CD1c-positive myeloid dendritic cell (primary cell): ENCODE measurements at regions not wholly inside any gene's neighbourhood (a gene's known extent, or its start where the extent isn't known, plus 50 kb on each side); places are given as distances from the start of the nearest gene placed in this dataset.
A peak's percentile ranks its signal among the peaks of the same experiment; 100 is the strongest.
"Not testable (repeated sequence)": the region's sequence is repeated elsewhere in the genome, so short reads cannot be mapped to it uniquely, and the experiment has no call there.

Experiments
- DNase-seq: peaks from one replicate; pipeline ENCODE4 v3.0.0-alpha.2; 2016; ENCODE audit errors: extremely low spot score

DNA sequence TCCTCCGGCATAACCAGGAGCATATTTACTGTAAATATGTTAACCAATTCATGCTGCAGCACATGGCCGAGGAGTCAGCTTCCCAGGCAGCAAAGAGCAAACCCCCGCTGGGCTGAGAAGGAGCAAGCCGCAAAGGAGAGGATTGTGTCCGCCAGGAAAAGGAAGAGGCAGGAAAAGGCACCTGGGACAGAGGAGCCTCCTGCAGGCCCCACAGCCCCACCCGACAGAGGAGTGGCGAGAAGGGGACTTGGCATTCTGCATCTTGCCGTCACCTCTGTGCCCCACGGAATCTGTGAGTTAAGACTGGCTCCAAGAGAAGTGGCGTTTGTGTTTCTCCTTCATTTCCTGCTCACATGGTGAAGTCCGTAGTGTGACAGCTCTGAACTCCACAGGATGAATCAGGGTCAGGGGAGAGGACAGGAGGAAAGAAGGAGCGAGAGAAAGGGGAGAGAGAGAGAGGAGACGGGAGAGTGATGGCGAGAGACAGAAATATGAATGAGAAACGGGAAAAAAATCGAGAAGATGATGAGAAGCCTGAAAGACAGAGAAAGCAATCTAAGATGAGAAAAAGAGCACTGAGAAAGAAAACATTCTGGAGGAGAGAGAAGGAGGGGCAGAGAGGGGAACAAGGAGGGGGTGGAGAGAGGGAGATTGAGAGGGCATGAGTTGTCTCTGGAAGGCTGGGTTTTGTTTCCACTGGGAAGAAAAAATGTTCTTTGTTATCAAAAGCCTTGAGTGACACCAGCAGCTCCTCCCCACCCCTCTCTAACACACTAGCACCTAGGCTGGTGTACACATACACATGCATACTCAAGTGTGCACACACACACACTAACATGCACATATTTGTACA lies 489.6 kb downstream of the MN1 start:
- DNase-seq, result no peak

DNA sequence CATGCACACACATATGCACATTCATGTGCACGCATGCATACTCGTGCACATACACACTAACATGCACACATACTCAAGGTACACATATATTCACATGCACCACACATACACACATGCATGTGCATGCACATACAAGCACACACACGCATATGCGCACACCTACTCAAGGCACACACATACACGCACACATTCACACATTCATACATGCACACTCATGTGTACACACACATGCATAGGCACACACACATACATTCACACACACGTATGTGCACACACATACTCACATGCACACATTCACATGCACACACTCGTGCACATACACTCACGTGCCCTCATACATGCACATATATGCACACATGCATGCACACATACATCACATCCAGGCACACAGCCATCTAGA lies 489.0 kb downstream of the MN1 start:
- no peak for DNase-seq

DNA sequence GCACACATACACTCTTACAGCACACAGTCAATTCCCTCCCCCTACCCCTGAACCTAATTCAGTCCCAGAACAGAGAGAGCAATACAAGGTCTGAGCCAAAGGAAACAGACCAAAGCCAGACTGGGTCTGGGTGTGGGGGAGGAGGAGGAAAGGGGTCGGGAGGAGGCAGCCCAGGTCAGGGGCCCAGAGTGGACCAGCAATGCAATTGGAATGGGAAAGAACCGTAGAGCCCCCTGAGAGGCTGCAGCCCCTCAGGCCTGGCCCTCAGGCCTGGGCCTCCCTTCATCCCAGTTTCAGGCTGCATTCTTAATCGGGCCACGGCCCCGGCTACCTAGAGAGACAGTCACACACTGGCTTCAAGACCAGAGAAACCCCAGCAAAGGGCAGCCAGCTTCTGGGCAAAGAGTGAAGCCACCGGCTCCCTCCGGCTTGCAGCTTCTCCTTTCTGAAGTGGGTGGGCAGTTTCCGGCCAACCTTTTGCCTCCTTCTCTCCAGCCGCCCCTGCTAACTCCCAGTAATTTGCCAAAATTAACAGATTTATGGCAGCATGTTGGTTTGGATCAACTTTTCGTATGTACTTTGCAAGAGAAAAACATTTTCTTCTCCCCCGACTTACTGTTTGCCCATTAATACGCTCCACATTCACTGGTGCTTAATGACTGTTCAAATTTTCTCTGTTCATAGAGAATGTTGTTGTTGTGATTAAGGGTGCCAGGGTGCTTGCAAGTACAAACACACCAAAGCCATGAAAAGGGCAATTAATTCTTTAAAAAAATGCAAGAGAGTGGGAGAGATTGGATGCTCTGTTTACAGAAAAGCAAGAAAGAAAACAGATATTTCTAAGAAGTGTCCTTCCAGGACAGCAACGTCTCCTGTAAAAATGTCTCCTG lies 488.3 kb downstream of the MN1 start:
- no peak for DNase-seq

DNA sequence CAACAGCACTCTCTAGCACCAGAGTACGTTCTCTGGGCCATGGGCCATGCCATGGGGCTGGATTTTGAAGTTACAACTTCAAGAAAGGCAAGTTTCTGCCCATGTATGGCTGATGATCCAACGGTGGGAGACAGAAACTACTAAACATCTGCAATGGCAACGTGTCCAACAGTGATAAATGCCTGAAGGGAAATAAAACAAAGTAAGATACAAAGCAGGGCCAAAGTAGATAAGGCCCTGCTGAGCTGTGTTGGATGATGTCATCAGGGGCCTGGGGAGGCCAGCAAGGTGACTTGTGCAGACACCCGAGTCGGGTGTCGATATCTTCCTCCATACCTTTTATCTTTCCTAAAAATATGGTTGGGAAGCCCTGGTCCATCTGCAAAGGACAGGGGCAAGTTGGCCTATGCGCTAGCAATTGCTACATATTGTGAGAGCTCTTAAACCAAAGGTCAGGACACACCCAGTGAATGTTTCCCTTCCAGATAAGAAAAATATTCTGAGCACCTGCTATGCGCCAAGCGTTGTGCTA lies 487.2 kb downstream of the MN1 start:
- DNase-seq, result no peak

DNA sequence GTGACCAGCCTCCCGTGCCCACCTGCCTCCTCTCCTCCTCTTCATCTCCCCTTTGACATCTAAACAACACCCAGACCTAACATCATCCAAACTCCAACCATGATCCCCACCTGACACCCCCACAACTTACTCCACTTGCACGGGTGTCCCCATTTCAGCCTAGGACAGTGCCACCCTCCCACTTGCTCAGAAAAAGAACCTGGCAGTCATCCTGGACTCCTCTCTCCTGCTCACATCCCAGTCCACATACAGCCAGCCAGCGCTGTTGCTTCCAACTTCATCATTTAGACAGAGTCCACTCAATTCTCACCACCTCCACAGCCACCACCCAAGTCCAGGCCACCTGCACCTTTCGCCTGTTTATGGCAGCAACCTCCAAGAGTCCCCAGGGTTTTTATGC lies 485.7 kb downstream of the MN1 start:
- DNase-seq, result no peak

DNA sequence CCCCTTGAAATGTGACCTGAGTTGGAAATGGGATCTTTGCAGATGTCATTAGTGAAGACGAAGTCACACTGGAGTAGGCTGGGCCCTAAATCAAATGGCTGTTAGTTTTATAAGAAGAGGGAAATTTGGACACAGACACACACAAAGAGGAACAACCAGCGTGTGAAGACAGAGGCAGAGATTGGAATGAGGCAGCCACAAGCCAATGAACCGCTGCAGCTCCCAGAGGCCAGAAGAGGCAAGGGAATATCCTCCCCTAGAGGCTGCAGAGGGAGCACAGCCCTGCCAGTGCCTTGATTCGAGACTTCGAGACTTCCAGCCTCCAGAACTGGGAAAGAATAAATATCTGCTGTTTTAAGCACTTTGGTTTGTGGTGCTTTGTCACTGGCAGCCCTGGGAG lies 484.5 kb downstream of the MN1 start:
- peak; percentile 1 for DNase-seq

DNA sequence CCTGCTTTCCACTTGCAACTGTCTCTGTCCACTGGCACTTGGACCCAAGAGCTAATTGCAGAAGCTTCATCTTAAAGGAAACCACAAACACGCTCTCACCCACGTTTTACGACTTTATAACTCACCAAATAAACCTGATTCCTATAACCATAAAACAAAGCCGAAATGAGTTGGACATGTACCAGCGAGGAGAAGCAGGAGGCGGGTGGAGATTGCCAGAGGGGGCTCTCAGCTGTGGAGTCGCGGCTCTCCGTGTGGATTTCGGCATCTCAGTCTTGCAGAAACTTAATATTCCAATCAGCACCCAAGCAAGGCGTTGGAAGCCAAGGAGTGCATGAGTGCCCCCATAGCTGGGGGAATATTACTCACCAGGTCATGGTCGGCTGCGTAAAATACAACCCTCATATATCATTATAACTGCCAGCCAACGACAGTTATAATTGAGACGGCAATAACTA lies 483.6 kb downstream of the MN1 start:
- DNase-seq, result peak; percentile 1

DNA sequence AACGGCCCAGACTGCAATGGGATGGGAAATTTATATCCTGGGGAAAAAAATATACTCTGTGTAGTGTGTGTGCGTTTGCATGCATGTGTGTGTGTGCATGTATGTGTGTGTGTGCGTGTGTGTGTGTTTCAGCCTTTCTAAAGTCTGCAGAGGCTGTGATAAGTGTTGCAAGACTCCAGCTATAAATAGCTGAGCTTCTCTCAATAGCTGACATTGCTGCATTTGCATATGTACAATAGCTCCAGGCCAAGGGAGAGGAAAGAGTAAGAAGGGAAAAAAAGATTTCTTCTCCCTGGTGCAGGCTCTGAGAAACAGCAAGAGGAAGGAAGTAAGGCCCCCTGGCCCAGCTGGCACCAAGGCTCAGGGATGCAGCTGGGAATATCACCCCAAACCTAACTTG lies 483.0 kb downstream of the MN1 start:
- no peak for DNase-seq

DNA sequence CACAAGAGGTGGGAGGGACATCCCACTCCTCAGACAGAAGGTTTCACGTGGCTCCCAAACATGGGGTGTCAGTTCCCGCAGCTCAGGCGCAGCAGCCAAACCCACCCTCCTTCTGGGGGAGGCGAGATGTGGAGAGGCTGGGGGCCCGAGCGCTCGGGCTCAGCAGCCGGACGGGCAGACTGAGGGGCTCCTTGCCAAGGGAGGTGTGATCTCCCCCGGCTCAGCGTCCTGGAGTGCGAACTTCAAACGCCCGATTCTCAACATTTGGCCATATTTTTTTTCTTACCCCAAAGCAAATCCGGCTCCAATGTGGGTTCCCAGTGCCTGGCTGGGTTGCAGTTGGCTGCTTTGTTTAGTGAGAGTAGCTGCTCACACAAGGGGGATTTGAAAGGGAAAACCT lies 477.9 kb downstream of the MN1 start:
- DNase-seq, result no peak

DNA sequence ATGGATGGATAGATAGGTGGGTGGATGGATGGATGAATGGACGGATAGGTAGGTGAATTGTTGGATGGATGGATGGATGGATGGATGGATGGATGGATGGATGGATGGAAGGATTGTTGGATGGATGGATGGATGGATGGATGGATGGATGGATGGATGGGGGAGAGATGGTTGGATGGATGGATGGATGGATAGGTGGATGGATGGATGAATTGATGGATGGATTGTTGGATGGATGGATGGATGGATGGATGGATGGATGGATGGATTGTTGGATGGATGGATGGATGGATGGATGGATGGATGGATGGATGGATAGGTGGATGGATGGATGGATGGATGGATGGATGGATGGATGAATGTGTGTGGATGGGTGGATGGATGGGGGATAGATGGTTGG lies 476.6 kb downstream of the MN1 start:
- DNase-seq, result not testable (repeated sequence)

DNA sequence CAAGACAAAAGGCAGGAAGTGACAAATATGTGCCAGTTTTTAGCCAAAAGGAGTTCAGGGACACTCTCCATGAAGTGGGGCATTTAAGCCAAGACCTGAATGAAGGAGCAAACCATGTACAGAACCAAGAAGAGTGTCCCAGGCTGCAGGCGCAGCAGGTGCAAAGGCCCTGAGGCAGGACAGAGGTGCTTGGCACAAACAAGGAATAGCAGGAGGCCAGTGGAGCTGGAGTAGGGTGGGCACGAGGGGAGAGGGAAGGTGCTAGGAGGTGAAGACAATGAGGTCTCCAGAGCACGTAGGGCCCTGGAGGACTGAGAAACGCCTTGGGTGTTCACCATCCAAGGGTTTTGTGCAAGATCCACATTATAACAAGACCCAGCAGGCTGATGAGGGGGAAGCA lies 474.1 kb downstream of the MN1 start:
- no peak for DNase-seq

DNA sequence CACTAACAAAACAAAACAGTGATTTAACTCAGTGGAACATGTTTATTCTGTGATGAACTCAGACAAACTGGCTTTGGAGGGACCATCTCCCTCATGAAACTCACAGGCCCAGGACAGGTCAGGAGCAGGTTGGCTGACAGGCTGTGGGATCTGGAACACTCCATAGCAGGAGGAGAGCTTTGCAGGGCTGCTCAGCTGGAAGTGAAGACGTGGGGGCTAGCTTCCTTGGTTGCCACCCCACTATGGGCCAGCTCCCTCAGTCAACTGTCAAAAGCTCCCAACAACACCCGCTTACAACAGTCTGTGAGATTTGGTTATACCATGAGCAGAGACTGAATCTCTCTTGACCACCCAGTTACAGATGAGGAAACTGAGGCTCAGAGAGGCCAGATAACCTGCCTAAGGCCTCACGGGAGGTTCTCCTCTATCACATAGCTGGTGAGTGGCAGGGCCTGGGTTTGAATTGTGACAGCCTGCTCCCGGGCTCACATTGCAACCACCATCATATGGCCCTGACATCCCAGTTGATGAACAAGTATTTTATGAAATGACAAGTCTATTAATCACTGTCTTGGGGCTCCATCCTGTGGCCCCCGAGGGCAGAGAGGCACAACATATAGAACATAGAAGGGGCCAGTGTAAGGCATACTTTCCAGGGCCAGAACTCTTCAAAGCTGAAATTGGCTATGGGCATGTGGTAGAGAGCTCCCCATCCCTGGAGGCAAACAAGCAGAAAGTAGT lies 473.4 kb downstream of the MN1 start:
- no peak for DNase-seq

DNA sequence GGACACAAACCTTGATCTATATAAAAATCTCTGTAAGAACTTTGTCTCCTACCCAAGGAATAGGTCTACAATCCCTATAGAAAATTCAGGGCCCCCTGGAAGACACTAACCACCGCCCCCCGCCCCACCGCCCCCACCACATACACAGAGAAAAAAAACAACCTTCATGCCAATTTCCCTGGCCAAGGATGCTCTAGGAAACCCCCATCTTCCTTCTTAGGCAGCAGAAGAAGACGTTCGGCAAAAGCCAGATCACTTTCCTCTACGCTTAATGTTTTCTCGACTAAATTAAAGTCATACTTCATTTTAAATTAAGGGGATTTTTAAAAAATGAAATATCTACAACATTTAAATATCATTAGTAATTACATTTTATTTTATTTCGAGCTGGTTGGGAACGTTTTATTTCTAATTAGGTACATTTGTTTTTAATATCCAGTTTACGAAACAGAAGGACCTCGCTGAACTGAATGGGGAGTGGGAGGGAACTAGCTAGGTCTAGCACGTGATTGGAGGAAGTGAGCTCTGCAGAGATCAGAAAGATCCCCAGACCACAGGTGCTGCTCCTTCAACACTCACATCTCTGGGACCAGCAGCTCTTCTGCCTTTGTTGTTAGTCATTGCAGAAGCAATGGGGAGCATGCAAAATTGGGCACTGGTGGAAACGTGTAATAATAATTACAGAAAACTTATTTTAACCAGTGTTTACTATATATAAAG lies 472.3 kb downstream of the MN1 start:
- no peak for DNase-seq

DNA sequence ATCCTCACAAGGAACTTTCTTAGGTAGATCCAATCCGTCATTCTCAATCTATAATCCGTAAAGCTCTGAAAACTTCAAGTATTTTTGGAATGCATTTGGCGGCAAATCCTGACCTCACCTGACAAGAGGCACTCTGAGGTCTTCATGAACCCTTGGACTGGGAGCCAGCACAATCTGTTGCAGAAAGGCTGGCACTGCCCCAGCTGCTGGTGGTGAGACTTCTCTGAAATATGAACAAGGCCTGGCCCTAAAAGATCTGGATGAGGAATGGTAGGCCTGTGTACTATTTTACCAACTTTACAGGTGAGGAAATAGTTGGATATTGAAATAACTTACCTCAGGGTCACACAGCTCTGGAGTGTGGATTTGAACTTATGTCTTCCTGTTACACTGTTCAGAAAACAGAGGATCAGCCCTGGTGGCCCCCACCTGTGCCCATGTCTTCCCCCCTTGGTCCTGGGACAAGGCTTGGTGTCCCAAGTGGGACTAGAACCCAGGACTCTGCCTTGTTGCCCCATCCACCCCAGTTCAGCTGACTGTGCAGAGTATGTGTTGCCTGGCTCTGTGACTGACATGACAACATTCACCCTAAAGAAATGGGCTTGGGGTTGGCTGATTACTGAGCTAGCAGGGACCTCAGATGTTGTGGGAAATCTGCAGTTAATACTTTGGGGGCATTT lies 471.4 kb downstream of the MN1 start:
- DNase-seq, result no peak

DNA sequence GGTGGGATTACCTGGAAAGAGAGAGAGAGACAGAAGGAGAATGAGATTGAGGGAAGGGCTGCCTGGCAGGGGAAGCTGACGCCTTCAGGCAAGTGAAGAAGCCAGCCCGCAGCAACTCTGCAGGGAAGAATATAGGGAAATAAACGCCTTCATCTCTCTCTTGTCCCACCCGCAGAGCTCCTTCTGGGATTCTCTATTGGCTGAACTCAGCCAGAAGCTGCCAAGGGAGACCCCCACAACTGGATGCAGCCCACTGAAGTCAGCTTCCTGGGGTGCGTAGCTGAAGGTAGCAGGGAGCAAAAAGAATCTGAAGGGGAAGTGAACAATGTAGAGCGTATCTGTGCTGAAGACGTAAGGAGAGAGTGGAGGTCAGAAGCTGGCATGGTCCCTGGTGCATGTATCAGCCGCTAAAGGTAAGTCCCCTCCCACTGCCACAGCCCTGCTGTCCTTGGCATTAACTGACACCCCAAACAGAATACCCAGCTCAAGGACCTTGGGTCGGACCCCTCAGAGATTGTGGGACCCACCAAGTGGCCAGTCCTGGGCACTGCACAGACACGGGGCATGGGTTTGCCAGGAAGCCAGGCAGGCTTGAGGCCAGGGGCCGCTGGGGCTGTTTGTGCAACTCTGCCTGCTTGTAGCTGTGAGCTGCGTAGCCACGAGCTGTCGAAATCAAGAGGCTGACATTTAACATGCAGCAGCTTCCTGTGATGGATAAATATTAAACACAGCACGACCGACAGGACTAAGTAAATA lies 469.9 kb downstream of the MN1 start:
- DNase-seq, result peak; percentile 2

DNA sequence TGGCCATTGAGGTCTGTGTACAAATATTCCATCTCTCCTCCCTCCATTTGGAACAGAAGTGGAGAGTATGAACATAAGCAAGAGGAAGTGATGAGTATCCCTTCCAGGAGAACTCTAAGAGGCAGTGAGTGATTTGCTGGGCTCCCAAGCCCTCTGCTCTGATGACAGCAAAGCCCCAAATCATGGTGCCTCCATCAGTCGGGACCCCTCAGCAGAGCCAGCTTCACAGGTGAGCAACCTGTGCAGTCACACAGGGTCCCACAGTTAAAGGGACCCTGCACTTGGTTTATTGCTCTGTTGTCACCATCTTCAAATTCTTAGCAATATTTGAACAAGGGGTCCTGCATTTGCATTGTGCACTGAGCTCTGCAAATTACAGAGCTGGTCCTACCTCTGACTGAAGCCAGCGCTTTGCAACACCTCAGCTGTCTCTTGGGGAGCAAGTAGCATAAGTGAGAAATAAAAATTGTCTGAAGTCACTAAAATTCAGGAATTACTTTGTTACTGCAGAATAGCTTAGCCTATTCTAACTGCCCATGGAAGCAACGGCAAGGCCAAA lies 466.4 kb downstream of the MN1 start:
- DNase-seq, result no peak

DNA sequence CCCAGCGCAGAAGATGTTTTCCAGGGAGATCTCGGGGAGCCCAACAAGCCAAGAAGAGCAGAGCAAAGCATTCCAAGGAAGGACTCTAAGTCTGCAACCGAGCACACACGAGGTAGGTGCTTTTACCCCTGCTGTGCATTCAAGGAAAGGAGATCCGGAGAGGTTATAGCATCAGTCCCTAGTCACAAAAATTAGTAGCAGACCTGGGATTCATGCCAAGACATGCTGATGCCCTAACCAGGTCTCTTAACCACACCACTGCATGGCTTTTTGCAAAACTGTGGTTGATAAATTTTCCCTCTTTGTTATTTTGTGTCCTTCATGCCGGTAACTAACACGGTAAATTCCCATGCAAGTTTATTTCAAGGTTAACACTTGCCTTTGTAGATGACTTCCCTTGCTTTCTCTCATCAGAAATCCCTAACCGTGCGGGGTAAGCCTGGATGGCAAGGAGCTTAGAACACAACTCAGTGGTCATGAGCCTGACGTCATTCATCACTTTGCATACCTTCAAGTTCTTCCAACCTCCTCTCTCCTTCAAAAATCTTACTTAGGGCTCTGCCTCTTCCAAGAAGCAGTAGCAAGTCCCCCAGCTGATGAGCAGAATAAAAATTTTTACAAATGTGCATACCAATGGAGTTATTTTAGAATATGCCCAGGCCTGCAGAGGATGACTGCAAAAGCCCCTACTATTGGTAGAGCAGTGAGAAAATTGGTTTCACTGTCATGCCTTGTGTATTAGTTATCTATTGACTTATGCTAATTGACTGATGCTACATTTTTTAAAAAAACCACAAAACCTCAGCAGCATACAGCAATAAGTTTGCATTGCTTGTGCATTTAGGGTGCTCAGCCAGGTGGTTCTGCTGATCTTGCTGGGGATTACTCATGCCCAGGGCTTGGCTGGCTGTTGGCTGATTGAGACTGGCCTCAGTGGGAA lies 465.1 kb downstream of the MN1 start:
- DNase-seq, result no peak

DNA sequence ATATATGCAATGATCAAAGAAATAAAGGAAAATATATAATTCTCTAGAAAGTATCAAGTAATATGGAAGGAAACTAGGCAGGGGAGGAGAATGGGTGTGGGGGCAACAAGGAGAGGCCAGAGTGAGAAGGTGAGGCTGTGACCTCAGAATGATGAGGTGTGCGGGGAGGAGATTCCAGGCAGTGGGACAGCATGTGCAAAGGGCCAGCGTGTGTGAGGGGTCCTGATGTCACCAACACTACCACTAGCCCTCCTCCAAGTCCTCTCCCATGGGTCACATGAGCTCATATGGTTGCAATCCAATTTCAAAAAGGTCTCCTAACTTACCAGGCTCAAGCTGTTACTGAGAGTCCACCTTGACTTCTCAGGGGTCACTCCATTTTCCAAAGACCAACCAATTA lies 463.9 kb downstream of the MN1 start:
- DNase-seq, result no peak
